ENCODE measurements at regions not wholly inside any gene's neighbourhood (a gene's known extent, or its start where the extent isn't known, plus 50 kb on each side); places are given as distances from the start of the nearest gene placed in this dataset.

DNA sequence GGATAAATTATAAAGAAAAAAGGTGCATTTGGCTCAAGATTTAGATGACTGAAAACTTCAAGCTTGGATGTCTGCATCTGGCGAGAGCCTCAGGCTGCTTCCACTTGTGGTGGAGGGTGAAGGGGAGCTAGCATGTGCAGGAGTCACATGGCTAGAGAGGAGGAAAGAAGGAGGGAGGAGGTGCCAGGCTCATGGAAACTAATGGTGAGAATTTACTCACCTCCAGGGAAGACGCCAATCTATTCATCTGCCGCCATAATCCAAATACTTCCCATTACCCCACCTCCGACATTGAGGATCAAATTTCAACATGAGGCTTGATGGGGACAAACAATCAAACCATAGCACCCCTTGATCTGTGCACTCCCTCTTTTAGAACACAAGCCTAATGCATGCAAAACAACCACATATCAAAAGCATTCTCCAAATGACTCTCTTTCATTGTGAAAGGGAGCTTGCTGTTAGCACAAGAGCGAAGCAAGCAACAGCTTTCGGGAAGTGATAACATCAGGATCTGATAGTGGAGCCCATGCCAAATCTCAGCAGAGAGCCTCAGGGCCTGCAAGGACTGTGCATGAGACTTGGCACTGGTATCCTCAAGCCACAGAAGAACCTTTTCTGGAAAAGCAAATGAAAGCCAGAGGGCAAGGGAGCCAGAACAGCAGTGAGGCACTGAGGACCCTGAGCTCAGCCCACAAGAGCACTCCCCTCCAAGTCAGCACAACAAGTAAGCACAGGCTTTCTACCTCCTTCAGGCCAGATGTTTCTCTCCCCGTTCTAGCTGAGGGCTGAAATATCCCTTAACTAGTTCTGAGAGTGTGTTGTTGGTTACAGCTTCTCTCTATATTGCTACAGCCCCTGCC is 50.2 kb upstream of the THBS1 start:
- H3K4me3 ChIP-seq (ENCODE audit: low read depth, low read length) = no peak overlapping the region
- H3K4me1 ChIP-seq (ENCODE audit: insufficient read depth) = no peaks in the 10 kb centered on the region
- H3K36me3 ChIP-seq (ENCODE audit: insufficient read depth) = no peaks in the 10 kb centered on the region
- H3K27ac ChIP-seq (ENCODE audit: low read depth) = no peak overlapping the region
- WGBS = 62% methylated on average over 7 of the region's 7 CpGs
- no peak for DNase-seq (ENCODE audit: extremely low spot score)

Data from urinary bladder (tissue), 3 donors.